ENCODE measurements at regions not wholly inside any gene's neighbourhood (a gene's known extent, or its start where the extent isn't known, plus 50 kb on each side); places are given as distances from the start of the nearest gene placed in this dataset.

DNA sequence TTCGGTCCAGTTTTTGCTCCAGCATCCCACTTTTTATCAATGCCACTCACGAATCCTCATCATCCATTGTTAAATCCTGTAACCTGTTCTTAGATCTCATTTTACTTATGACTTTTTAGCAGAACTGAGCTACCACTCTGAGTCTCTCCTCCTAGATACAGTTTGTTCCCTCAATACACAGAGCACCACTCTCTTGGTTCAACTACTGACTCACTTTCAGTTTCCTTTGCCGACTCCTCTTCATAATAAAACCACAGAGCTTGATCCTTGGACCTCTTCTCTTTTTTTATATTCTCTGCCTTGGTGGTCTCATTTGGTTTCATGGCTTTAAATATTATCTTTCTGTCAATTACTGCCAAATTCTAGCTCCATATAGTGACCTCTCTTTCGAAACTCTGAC lies 150.3 kb downstream of the SLITRK5 start:
- TF ChIP-seq RARB (CRISPR knock-in tag; IDR thresholded peaks at IDR 0.05) (no peak), CTCF (IDR thresholded peaks at IDR 0.05) (no peak), JUN (IDR thresholded peaks at IDR 0.05) (no peak), EP300 (IDR thresholded peaks at IDR 0.05) (no peak), ZFP36 (IDR thresholded peaks at IDR 0.05; ENCODE audit: borderline replicate concordance, partially characterized antibody) (no peak), RAD21 (conservative IDR thresholded peaks at IDR 0.05 in 1 of 2, IDR thresholded peaks at IDR 0.05 in 1 of 2) (no peak)
